RWPE2 (cell line): ENCODE measurements at regions not wholly inside any gene's neighbourhood (a gene's known extent, or its start where the extent isn't known, plus 50 kb on each side); places are given as distances from the start of the nearest gene placed in this dataset.

Experiments
- ATAC-seq: fragments of 200-7000 bp; cut with Tn5 transposase; 3 replicates; pipeline ENCODE4 v1.9.1; 2021; ENCODE audit warnings: low read depth
- DNase-seq: peaks from one replicate; pipeline ENCODE4 v3.0.0-alpha.2; 2020; ENCODE audit warnings: low spot score
- H3K27ac ChIP-seq: fragments of 450-650 bp; 2 replicates; pipeline ENCODE4 v1.5.1; 2017; ENCODE audit warnings: mild to moderate bottlenecking; ENCODE audit not compliant: poor library complexity, severe bottlenecking
- H3K27me3 ChIP-seq: fragments of 250-450 bp; sonication (Bioruptor Pico); 2 replicates; pipeline ENCODE4 v1.5.1; 2021; ENCODE audit warnings: mild to moderate bottlenecking, moderate library complexity; ENCODE audit not compliant: insufficient read depth, poor library complexity, severe bottlenecking
- H3K36me3 ChIP-seq: fragments of 250-450 bp; sonication (Bioruptor Pico); 2 replicates; pipeline ENCODE4 v1.5.1; 2020; ENCODE audit warnings: low read depth, mild to moderate bottlenecking, moderate library complexity
- H3K4me1 ChIP-seq: fragments of 250-450 bp; sonication (Bioruptor Pico); 2 replicates; pipeline ENCODE4 v1.5.1; 2021; ENCODE audit warnings: mild to moderate bottlenecking, moderate library complexity; ENCODE audit not compliant: insufficient read depth, poor library complexity, severe bottlenecking
- H3K4me3 ChIP-seq: fragments of 250-450 bp; sonication (Bioruptor Pico); 2 replicates; pipeline ENCODE4 v1.5.1; 2021; ENCODE audit warnings: mild to moderate bottlenecking, moderate library complexity; ENCODE audit not compliant: severe bottlenecking
- H3K9me3 ChIP-seq: fragments of 250-450 bp; sonication (Bioruptor Pico); 2 replicates; pipeline ENCODE4 v1.5.1; 2021; ENCODE audit warnings: mild to moderate bottlenecking, moderate library complexity; ENCODE audit not compliant: severe bottlenecking
- CTCF ChIP-seq: fragments of 450-650 bp; IDR thresholded peaks from one replicate; pipeline ENCODE4 v1.5.1; 2017; ENCODE audit warnings: mild to moderate bottlenecking, moderate library complexity; ENCODE audit not compliant: poor library complexity, severe bottlenecking

GRCh38 chr7:70997261-70997660 lies 134.7 kb upstream of the GALNT17 start:
- no peak for TF ChIP-seq CTCF
- DNase-seq (no peak), ATAC-seq (no peak)
- no peak overlapping the region for H3K27ac ChIP-seq
- H3K27me3 ChIP-seq, result no peaks in the 10 kb centered on the region
- H3K4me3 ChIP-seq, result no peak overlapping the region
- no peaks in the 10 kb centered on the region for H3K4me1 ChIP-seq
- H3K36me3 ChIP-seq, result no peaks in the 10 kb centered on the region
- H3K9me3 ChIP-seq, result no peaks in the 10 kb centered on the region

GRCh38 chr7:71005109-71005508 lies 126.8 kb upstream of the GALNT17 start:
- DNase-seq (no peak), ATAC-seq (no peak)

GRCh38 chr7:71009636-71010035 lies 122.3 kb upstream of the GALNT17 start:
- Histone ChIP-seq H3K4me1 (no peaks in the 10 kb centered on the region), H3K9me3 (no peaks in the 10 kb centered on the region), H3K27ac (no peak overlapping the region), H3K4me3 (no peak overlapping the region), H3K36me3 (no peaks in the 10 kb centered on the region), H3K27me3 (no peaks in the 10 kb centered on the region)
- TF ChIP-seq CTCF, result no peak
- DNase-seq (no peak), ATAC-seq (no peak)

More at GRCh38 chr7:71005109-71005508, 126.8 kb upstream of the GALNT17 start:
- H3K36me3 ChIP-seq, result no peaks in the 10 kb centered on the region
- H3K4me3 ChIP-seq, result no peak overlapping the region
- H3K4me1 ChIP-seq, result no peaks in the 10 kb centered on the region
- no peak for TF ChIP-seq CTCF
- H3K27me3 ChIP-seq, result no peaks in the 10 kb centered on the region
- H3K27ac ChIP-seq, result no peak overlapping the region
- no peaks in the 10 kb centered on the region for H3K9me3 ChIP-seq

- H3K36me3 ChIP-seq, result no peaks in the 10 kb centered on the region
- no peak for TF ChIP-seq CTCF
- no peaks in the 10 kb centered on the region for H3K4me1 ChIP-seq
- ATAC-seq (no peak), DNase-seq (no peak)
- H3K27me3 ChIP-seq, result no peaks in the 10 kb centered on the region
- no peak overlapping the region for H3K4me3 ChIP-seq
- no peaks in the 10 kb centered on the region for H3K9me3 ChIP-seq
- no peak overlapping the region for H3K27ac ChIP-seq
Measured at GRCh38 chr7:71015252-71015900, 116.6 kb upstream of the GALNT17 start.

- Histone ChIP-seq H3K4me3 (no peak overlapping the region), H3K4me1 (no peaks in the 10 kb centered on the region), H3K9me3 (no peaks in the 10 kb centered on the region), H3K27ac (no peak overlapping the region), H3K36me3 (no peaks in the 10 kb centered on the region), H3K27me3 (no peaks in the 10 kb centered on the region)
- DNase-seq, result no peak
- TF ChIP-seq CTCF, result no peak
- ATAC-seq, result no peak
Measured at GRCh38 chr7:71016401-71016800, 115.5 kb upstream of the GALNT17 start.
